ACC112 (cell line): ENCODE measurements at regions not wholly inside any gene's neighbourhood (a gene's known extent, or its start where the extent isn't known, plus 50 kb on each side); places are given as distances from the start of the nearest gene placed in this dataset.
"Not testable (repeated sequence)": the region's sequence is repeated elsewhere in the genome, so short reads cannot be mapped to it uniquely, and the experiment has no call there.

Source experiments
- H2AFZ ChIP-seq: fragments of 200-600 bp; sonication (generic); one replicate; pipeline ENCODE4 v1.6.0; 2017; ENCODE audit warnings: antibody characterized with exemption, low read length; ENCODE audit not compliant: unreplicated experiment
- H3K27ac ChIP-seq: fragments of 200-600 bp; sonication (generic); 2 replicates; pipeline ENCODE4 v1.5.1; 2014; ENCODE audit warnings: low read depth, mild to moderate bottlenecking, antibody characterized with exemption, low read length, moderate library complexity
- H3K27me3 ChIP-seq: fragments of 200-600 bp; sonication (generic); 2 replicates; pipeline ENCODE4 v1.6.1; 2014; ENCODE audit warnings: mild to moderate bottlenecking, antibody characterized with exemption, low read length, moderate library complexity, mixed read lengths; ENCODE audit not compliant: insufficient read depth
- H3K36me3 ChIP-seq: fragments of 200-600 bp; sonication (generic); 2 replicates; pipeline ENCODE4 v1.6.1; 2016; ENCODE audit warnings: mild to moderate bottlenecking, antibody characterized with exemption, low read length, moderate library complexity, mixed read lengths; ENCODE audit not compliant: insufficient read depth
- H3K4me1 ChIP-seq: fragments of 200-600 bp; sonication (generic); one replicate; pipeline ENCODE4 v1.6.1; 2016; ENCODE audit warnings: low read length, mixed read lengths; ENCODE audit not compliant: insufficient read depth, unreplicated experiment, control insufficient read depth
- H3K4me3 ChIP-seq: fragments of 200-600 bp; sonication (generic); 2 replicates; pipeline ENCODE4 v1.5.1; 2014; ENCODE audit warnings: mild to moderate bottlenecking, low read depth, low read length
- H3K79me2 ChIP-seq: fragments of 200-600 bp; sonication (generic); one replicate; pipeline ENCODE4 v1.6.0; 2016; ENCODE audit warnings: low read length; ENCODE audit not compliant: control insufficient read depth, unreplicated experiment, insufficient read depth

DNA sequence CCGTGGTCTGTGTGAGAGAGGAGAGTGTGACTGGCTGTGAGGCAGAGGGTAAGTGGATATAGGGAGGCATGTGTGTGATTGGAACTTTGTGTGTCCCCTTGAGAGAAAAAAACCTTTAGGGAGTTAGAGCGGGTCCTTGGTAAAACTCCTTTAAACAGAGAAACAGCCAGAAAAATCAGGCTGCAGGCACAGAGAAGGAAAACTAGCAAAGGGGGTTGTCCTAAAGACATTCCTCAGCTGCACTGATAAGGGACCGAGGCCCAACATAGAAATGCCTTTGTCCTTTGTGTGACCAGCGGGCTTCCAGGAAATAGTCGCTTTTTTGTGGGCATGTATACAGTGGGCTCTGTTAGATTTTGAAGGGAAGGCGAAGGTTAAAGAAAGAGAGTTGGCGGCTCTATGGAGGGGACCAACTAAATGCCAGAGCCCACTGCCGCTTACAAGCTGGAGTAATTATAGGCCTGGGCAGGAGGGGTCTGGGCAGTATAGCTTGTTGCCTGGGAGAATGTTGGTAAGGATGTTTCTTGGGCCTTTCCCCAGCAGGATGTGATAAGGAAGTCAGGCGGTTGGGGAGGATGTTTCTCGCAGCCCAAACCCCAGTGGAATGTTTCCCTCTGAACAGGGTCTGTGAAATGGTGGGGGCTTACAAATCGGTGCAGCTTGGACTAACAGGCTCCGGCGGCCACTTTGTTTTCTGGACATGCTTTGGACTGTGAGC is 313.7 kb upstream of the ZNF337 start:
- peak overlapping the region; percentile 52 for H3K27ac ChIP-seq
- not testable (repeated sequence) for H3K27me3 ChIP-seq, H3K79me2 ChIP-seq, H3K4me1 ChIP-seq, H3K36me3 ChIP-seq
- peak overlapping the region; percentile 60 for H2AFZ ChIP-seq
- H3K4me3 ChIP-seq, result peak overlapping the region; percentile 76

DNA sequence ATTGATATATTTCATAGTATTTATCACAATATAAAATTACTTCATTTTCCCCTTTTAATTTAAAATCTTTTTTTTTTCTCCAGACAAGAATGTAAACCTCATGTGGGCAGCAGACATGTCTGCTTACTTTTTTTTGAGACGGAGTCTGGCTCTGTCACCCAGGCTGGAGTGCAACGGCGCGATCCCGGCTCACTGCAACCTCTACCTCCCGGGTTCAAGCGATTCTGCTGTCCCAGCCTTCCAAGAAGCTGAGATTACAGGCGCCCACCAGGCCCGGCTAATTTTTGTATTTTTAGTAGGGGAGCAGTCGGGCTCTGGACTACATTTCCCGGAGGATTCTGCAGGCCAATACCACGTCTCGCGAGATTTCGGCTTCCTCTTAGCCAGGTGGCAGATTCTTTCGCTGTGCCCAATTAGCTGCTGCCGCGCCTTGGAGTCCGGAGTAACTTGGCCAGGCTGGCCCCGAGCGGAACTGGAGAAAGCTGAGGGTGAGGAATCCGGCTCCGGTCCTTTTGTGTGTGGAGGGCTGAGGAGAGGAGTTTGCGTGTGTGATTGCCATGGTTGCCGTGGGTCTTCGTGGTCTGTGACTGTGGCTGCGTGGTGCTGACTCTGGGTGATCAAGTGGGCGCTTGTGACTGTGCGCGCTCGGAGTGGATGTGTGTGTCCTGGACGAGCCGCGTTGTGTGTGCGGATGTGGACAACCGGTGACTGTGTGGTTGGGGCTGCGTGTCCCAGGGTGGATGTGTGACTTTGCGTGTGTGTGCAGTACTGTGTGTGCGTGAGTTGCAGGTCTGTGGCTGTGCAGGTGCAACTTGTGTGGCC is 313.0 kb upstream of the ZNF337 start:
- not testable (repeated sequence) for H3K36me3 ChIP-seq, H3K79me2 ChIP-seq, H3K4me1 ChIP-seq, H3K27me3 ChIP-seq, H2AFZ ChIP-seq
- H3K4me3 ChIP-seq, result peak overlapping the region; percentile 76
- H3K27ac ChIP-seq, result peak overlapping the region; percentile 52; the same call in 1 of the 2 replicates

DNA sequence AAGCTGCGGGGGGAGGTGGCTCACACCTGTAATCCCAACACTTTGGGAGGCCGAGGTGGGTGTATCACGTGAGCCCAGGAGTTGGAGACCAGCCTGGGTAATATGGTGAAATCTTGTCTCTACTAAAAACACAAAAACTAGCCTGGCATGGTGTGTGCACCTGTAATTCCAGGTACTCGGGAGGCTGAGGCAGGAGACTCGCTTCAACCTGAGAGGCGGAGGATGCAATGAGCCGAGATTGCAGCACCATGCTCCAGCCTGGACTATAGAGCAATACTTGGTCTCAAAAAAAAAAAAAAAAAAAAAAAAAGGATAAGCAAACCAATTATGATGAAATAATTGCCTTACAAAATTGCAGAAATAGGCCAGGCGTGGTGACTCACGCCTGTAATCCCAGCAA is 311.4 kb upstream of the ZNF337 start:
- H3K27ac ChIP-seq, H3K4me1 ChIP-seq, H3K36me3 ChIP-seq, H3K27me3 ChIP-seq, H3K79me2 ChIP-seq, H3K4me3 ChIP-seq, H2AFZ ChIP-seq: not testable (repeated sequence)

DNA sequence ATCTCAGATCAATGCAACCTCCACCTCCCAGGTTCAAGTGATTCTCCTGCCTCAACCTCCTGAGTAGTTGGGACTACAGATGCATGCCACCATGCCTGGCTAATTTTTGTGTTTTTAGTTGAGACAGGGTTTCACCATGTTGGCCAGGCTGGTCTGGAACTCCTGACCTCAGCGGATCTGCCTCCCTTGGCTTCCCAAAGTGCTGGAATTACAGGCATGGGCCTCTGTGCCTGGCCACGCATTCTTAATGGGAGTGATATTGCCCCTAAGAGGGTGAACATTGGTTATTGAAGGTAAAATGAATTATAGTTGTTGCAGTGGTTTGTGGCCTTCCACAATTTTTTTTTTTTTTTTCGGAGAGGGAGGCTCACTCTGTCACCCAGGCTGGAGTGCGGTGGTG is 309.5 kb upstream of the ZNF337 start:
- not testable (repeated sequence) for H3K27ac ChIP-seq, H3K4me3 ChIP-seq, H3K27me3 ChIP-seq, H3K4me1 ChIP-seq, H2AFZ ChIP-seq, H3K36me3 ChIP-seq, H3K79me2 ChIP-seq

DNA sequence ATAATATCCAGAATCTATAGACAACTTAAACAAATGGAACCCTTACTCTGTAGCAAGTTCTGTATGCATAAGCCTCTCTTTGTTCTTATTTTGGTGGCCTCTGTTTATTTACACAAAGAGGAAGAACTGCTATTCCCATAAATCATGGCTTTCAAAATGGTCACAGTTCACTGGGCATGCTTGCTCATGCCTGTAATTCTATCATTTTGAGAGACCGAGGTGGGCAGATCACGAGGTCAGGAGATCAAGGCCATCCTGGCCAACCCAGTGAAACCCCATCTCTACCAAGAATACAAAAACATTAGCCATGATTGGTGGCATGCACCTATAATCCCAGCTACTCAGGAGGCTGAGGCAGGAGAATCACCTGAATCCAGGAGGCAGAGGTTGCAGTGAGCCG is 307.3 kb upstream of the ZNF337 start:
- H3K36me3 ChIP-seq, H3K27me3 ChIP-seq, H3K4me3 ChIP-seq, H3K27ac ChIP-seq, H3K4me1 ChIP-seq, H3K79me2 ChIP-seq, H2AFZ ChIP-seq: not testable (repeated sequence)

DNA sequence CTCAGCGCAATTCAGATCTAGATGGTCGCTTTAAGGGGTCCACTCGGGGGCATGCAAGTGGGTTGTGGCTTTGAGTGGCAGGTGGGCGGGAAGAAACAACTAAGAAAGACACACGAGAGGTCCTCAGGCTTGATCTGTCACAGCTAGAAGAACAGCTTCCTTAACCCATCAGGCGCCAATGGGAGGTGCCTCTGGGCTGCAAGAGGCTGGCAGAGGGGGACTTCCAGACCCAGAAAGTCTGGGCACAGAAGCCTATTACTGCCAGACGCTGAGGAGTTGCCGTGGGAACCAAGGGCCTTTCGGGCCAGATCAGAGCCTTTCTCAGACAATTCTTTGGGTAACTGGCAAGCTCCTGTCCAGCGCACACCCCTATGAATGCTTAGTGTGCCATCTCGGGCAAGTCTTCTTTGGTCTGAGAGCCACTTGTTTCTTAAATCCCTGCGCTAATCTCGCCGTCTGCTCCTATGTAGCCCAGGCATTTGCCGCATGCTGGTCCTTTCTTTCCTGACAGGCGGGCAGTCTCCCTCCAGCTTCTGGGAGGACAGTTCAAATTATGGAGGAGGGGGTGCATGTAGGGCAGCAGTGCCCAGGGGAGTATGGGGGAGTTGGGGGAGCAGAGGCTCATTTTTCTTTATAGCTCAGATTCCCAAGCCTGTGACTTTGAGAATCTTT is 300.9 kb upstream of the ZNF337 start:
- H2AFZ ChIP-seq, H3K27ac ChIP-seq, H3K27me3 ChIP-seq, H3K36me3 ChIP-seq, H3K4me3 ChIP-seq, H3K4me1 ChIP-seq, H3K79me2 ChIP-seq: not testable (repeated sequence)

DNA sequence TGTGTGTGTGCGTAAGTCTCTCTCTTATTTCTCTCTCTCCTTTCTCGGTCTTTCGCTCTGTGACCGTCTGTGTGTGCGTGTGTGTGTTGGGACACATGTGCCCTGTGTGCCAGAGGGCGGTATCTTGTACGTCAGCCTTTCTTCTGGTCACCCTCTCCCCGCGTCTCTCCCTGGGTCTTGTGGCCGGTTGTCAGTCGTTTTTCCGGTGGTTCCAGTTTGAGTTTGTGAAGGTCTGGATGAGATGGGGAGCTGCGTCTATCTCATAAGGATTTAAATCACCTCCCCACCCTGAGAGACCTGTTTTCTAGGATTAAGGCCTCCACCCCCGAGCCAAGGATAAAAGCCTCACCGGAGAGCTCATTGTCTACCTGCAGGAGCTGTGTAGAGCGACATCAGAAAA is 295.5 kb upstream of the ZNF337 start:
- Histone ChIP-seq H3K27ac (no peak overlapping the region), H3K79me2 (no peaks in the 10 kb centered on the region), H2AFZ (no peak overlapping the region), H3K27me3 (no peaks in the 10 kb centered on the region; the same call in 1 of the 2 replicates), H3K4me3 (no peak overlapping the region), H3K36me3 (no peaks in the 10 kb centered on the region), H3K4me1 (no peaks in the 10 kb centered on the region)

DNA sequence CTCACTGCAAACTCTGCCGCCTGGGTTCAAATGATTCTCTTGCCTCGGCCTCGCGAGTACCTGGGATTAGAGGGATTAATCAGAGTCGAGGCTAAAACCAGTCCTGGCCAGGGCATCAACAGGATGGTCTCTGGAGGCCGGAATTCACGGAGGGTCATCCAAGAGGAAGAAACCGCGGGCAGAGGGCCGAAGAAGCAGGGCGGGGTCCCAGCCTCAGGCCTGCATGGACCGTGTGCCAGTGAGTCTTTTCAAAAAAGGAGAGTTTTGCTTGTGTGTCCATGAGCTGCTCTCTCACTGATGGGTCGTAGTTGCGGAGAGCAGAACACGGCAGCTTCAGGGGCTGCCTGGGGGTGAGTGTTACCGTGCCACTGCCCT is 295.1 kb upstream of the ZNF337 start:
- no peak overlapping the region for H3K27ac ChIP-seq
- H3K4me3 ChIP-seq, result no peak overlapping the region
- H2AFZ ChIP-seq, result no peak overlapping the region
- H3K4me1 ChIP-seq, result no peaks in the 10 kb centered on the region
- no peaks in the 10 kb centered on the region; the same call in 1 of the 2 replicates for H3K27me3 ChIP-seq
- no peaks in the 10 kb centered on the region for H3K36me3 ChIP-seq
- no peaks in the 10 kb centered on the region for H3K79me2 ChIP-seq

DNA sequence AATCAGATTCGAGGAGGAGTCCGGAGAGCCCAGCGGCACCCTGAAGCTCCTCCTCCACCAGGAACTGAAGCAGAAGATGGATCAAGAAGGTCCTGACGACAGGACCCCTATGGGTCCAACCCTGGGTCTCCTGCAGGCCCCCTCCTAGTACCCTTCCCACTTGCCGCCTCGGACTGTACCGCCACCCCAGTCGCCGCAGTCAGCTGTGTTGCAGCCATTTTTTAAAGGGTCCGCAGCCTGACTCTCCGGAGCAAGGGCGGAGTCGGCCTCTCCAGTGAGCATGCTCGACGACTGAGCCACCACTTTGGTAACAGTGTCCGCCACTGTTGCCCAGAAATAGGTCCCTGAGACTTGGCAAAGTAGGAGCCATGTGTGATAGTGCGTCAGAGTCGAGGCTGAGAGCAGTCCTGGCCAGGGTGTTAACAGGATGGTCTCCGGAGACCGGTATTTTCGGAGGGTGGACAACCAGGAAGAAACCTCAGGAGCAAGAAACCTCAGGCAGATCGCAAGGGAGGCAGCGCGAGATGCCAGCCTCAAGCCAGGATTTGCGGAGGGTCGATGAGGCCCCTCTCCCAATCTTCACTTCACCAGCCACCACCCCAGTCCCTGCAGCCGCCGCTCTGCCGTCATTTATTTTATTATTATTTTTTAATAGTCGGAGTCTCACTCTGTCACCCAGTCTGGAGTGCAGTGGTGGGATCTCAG is 294.6 kb upstream of the ZNF337 start:
- Histone ChIP-seq H3K27ac (no peak overlapping the region), H3K27me3 (no peaks in the 10 kb centered on the region; the same call in 1 of the 2 replicates), H2AFZ (no peak overlapping the region), H3K79me2 (no peaks in the 10 kb centered on the region), H3K4me3 (no peak overlapping the region), H3K4me1 (no peaks in the 10 kb centered on the region), H3K36me3 (no peaks in the 10 kb centered on the region)

DNA sequence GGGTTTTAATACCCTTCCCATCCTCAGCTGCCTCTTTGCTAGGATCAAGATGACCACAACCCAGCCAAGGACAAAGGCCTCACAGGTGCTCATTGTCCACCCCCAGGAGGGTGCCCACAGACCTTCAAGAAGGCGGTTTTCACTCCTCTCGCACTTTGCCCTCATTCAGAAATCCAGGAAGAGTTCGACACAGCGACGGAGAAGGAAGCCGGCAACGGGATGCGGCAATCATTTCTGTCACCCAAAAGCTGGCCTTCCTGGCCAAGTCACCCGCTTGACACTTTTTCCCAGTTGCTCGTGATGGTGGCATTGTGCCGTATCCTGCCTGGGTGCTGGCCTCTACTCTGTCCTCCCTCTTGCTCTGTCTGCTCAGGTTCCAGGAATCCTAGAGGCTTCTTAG is 293.0 kb upstream of the ZNF337 start:
- H2AFZ ChIP-seq, H3K36me3 ChIP-seq, H3K79me2 ChIP-seq, H3K4me3 ChIP-seq, H3K4me1 ChIP-seq, H3K27ac ChIP-seq, H3K27me3 ChIP-seq: not testable (repeated sequence)
